Activated T-helper 1 cell treated with anti-CD3 and anti-CD28 coated beads, Interleukin-12 subunit alpha, Interleukin-12 subunit beta, Interleukin-2, Interleukin-4 antibody, amounts not matched to agents 30 ng/mL and 10 ng/mL and 1 ng/mL, durations not matched to agents 14 hours and 24 hours and 36 hours (primary cell): ENCODE measurements at regions not wholly inside any gene's neighbourhood (a gene's known extent, or its start where the extent isn't known, plus 50 kb on each side); places are given as distances from the start of the nearest gene placed in this dataset.

Experiments
- DNase-seq: peaks from one replicate; pipeline ENCODE4 v3.0.0; 2021; ENCODE audit warnings: low spot score
- H3K27ac Mint-ChIP-seq: one replicate; pipeline ENCODE4 v1.8.0; 2021; ENCODE audit warnings: mild to moderate bottlenecking, mixed read lengths
- H3K27me3 Mint-ChIP-seq: one replicate; pipeline ENCODE4 v1.8.0; 2022; ENCODE audit warnings: mild to moderate bottlenecking, moderate library complexity, mixed read lengths; ENCODE audit not compliant: insufficient read depth
- H3K36me3 Mint-ChIP-seq: one replicate; pipeline ENCODE4 v1.8.0; 2021; ENCODE audit warnings: low read depth, mixed read lengths
- H3K4me1 Mint-ChIP-seq: one replicate; pipeline ENCODE4 v1.8.0; 2021; ENCODE audit warnings: low read depth, mixed read lengths
- H3K4me3 Mint-ChIP-seq: one replicate; pipeline ENCODE4 v1.8.0; 2021; ENCODE audit warnings: mild to moderate bottlenecking, moderate library complexity, mixed read lengths
- H3K9me3 Mint-ChIP-seq: one replicate; pipeline ENCODE4 v1.8.0; 2021; ENCODE audit warnings: mixed read lengths
- intact Hi-C: fragments of 100-400 bp; cut with micrococcal nuclease; formaldehyde crosslinking; loops from one replicate; pipeline ENCODE4 v1.15.1; 2024

- H3K4me1 Mint-ChIP-seq: no peaks in the 10 kb centered on the region
- peaks cover 25% of the 10 kb centered on the region for H3K27me3 Mint-ChIP-seq
- no peak overlapping the region for H3K27ac Mint-ChIP-seq
- H3K9me3 Mint-ChIP-seq: no peaks in the 10 kb centered on the region
- H3K4me3 Mint-ChIP-seq: no peak overlapping the region
- intact Hi-C loops: loop anchor here (10.0 kb wide), 1 partner anchor 734 kb away; no protein-coding TSS in a partner anchor
- DNase-seq: no peak
- H3K36me3 Mint-ChIP-seq: no peaks in the 10 kb centered on the region
These were observed 151.8 kb downstream of the IRF8 start for GRCh38 chr16:86050591-86051367.

- intact Hi-C loops: loop anchor here (10.0 kb wide), 1 partner anchor 733 kb away; no protein-coding TSS in a partner anchor
These were observed 152.6 kb downstream of the IRF8 start for GRCh38 chr16:86051368-86052114.

GRCh38 chr16:86052115-86052670, 153.2 kb downstream of the IRF8 start:
- DNase-seq: no peak
- Mint-ChIP-seq H3K4me3 (no peak overlapping the region), H3K4me1 (no peaks in the 10 kb centered on the region), H3K36me3 (no peaks in the 10 kb centered on the region), H3K9me3 (no peaks in the 10 kb centered on the region), H3K27ac (no peak overlapping the region), H3K27me3 (peaks cover 15% of the 10 kb centered on the region)
- intact Hi-C loops: loop anchor here (10.0 kb wide), 1 partner anchor 733 kb away; no protein-coding TSS in a partner anchor

More at GRCh38 chr16:86051368-86052114, 152.6 kb downstream of the IRF8 start:
- H3K9me3 Mint-ChIP-seq: no peaks in the 10 kb centered on the region
- DNase-seq: no peak
- H3K27ac Mint-ChIP-seq: no peak overlapping the region
- H3K4me1 Mint-ChIP-seq: no peaks in the 10 kb centered on the region
- H3K27me3 Mint-ChIP-seq: peaks cover 21% of the 10 kb centered on the region
- no peak overlapping the region for H3K4me3 Mint-ChIP-seq
- H3K36me3 Mint-ChIP-seq: no peaks in the 10 kb centered on the region

GRCh38 chr16:86052926-86053325, 154.0 kb downstream of the IRF8 start:
- peaks cover 10% of the 10 kb centered on the region for H3K27me3 Mint-ChIP-seq
- intact Hi-C loops: loop anchor here (10.0 kb wide), 1 partner anchor 732 kb away; no protein-coding TSS in a partner anchor
- no peaks in the 10 kb centered on the region for H3K36me3 Mint-ChIP-seq
- no peak overlapping the region for H3K27ac Mint-ChIP-seq
- no peak overlapping the region for H3K4me3 Mint-ChIP-seq
- no peaks in the 10 kb centered on the region for H3K4me1 Mint-ChIP-seq
- no peak for DNase-seq
- H3K9me3 Mint-ChIP-seq: no peaks in the 10 kb centered on the region

GRCh38 chr16:86059253-86060171, 160.6 kb downstream of the IRF8 start:
- Mint-ChIP-seq H3K36me3 (no peaks in the 10 kb centered on the region), H3K27me3 (peaks cover 2% of the 10 kb centered on the region), H3K9me3 (no peaks in the 10 kb centered on the region), H3K4me1 (no peaks in the 10 kb centered on the region), H3K4me3 (no peak overlapping the region), H3K27ac (no peak overlapping the region)
- DNase-seq: no peak
- intact Hi-C loops: loop anchor here (10.0 kb wide), 1 partner anchor 725 kb away; no protein-coding TSS in a partner anchor

- no peaks in the 10 kb centered on the region for H3K4me1 Mint-ChIP-seq
- H3K4me3 Mint-ChIP-seq: no peak overlapping the region
- peaks cover 1% of the 10 kb centered on the region for H3K27me3 Mint-ChIP-seq
- no peak for DNase-seq
- no peaks in the 10 kb centered on the region for H3K9me3 Mint-ChIP-seq
- intact Hi-C loops: no loop called here
- no peak overlapping the region for H3K27ac Mint-ChIP-seq
- no peaks in the 10 kb centered on the region for H3K36me3 Mint-ChIP-seq
These were observed 161.7 kb downstream of the IRF8 start for GRCh38 chr16:86060381-86061317.

- Mint-ChIP-seq H3K27me3 (no peaks in the 10 kb centered on the region), H3K27ac (no peak overlapping the region), H3K36me3 (no peaks in the 10 kb centered on the region), H3K4me1 (no peaks in the 10 kb centered on the region), H3K4me3 (no peak overlapping the region), H3K9me3 (no peaks in the 10 kb centered on the region)
- no peak for DNase-seq
- intact Hi-C loops: no loop called here
These were observed 162.3 kb downstream of the IRF8 start for GRCh38 chr16:86061318-86061695.

- Mint-ChIP-seq H3K4me3 (no peak overlapping the region), H3K27me3 (no peaks in the 10 kb centered on the region), H3K27ac (no peak overlapping the region), H3K4me1 (no peaks in the 10 kb centered on the region), H3K36me3 (no peaks in the 10 kb centered on the region), H3K9me3 (no peaks in the 10 kb centered on the region)
- intact Hi-C loops: no loop called here
- no peak for DNase-seq
These were observed 162.8 kb downstream of the IRF8 start for GRCh38 chr16:86061721-86062120.

- DNase-seq: no peak
- H3K27ac Mint-ChIP-seq: no peak overlapping the region
- no peaks in the 10 kb centered on the region for H3K27me3 Mint-ChIP-seq
- no peaks in the 10 kb centered on the region for H3K4me1 Mint-ChIP-seq
- H3K36me3 Mint-ChIP-seq: no peaks in the 10 kb centered on the region
- intact Hi-C loops: no loop called here
- H3K4me3 Mint-ChIP-seq: no peak overlapping the region
- no peaks in the 10 kb centered on the region for H3K9me3 Mint-ChIP-seq
These were observed 163.5 kb downstream of the IRF8 start for GRCh38 chr16:86062271-86062965.

GRCh38 chr16:86063760-86064405, 164.9 kb downstream of the IRF8 start:
- Mint-ChIP-seq H3K4me3 (no peak overlapping the region), H3K27me3 (no peaks in the 10 kb centered on the region), H3K4me1 (no peaks in the 10 kb centered on the region), H3K36me3 (no peaks in the 10 kb centered on the region), H3K27ac (no peak overlapping the region), H3K9me3 (no peaks in the 10 kb centered on the region)
- intact Hi-C loops: no loop called here
- no peak for DNase-seq
